Endothelial cell of umbilical vein (primary cell): ENCODE measurements at regions not wholly inside any gene's neighbourhood (a gene's known extent, or its start where the extent isn't known, plus 50 kb on each side); places are given as distances from the start of the nearest gene placed in this dataset.

ENCODE experiments used
- BruUV-seq: library from RNA; stranded (reverse); fragments of 400-500 nt; replicated peaks from 2 replicates; lab custom pipeline; 2021; lab: Mats Ljungman, UMichigan
- CTCF ChIA-PET: fragments of 300-600, 350-600 bp; sonication (Branson Sonifier 250); formaldehyde crosslinking; loops from one replicate; lab custom pipeline; 2021; ENCODE audit warnings: antibody characterized with exemption, inconsistent platforms; lab: Charles Lee
- POLR2A ChIA-PET: fragments of 300-600, 350-600 bp; sonication (Branson Sonifier 250); formaldehyde crosslinking; loops from one replicate; lab custom pipeline; 2021; ENCODE audit warnings: antibody characterized with exemption, inconsistent platforms; lab: Charles Lee
- DNase-seq: peaks from one replicate; pipeline ENCODE4 v3.0.0-alpha.2; 2011; ENCODE audit warnings: low read depth, low spot score
- FAIRE-seq: peaks from 2 replicates; lab custom pipeline; 2011; peaks lifted over from hg19 to GRCh38; lab: Jason Lieb, UNC
- H2AFZ ChIP-seq: 2 replicates; pipeline ENCODE4 v1.6.0; 2012; ENCODE audit warnings: low read depth, low read length, control low read depth, inconsistent platforms
- H3K27ac ChIP-seq: 2 replicates; pipeline ENCODE4 v1.5.1; 2011; ENCODE audit warnings: low read depth, mild to moderate bottlenecking, control low read depth, low read length, moderate library complexity; ENCODE audit not compliant: insufficient read depth
- H3K27me3 ChIP-seq, 2 experiments: 2 replicates each; pipeline versions ENCODE4 v1.6.0 to v1.6.1; 2011; ENCODE audit warnings: low read length in 2 of 2, mixed read lengths in 1 of 2; ENCODE audit not compliant: control insufficient read depth in 2 of 2, insufficient read depth in 2 of 2
- H3K36me3 ChIP-seq, 2 experiments: 2 replicates in 1 of 2; 3 replicates in 1 of 2; pipeline ENCODE4 v1.5.1; 2011; ENCODE audit warnings: low read length in 2 of 2, mild to moderate bottlenecking in 1 of 2, moderate library complexity in 1 of 2; ENCODE audit not compliant: control insufficient read depth in 2 of 2, insufficient read depth in 2 of 2; ENCODE audit errors: extremely low read depth in 1 of 2
- H3K4me1 ChIP-seq: 3 replicates; pipeline ENCODE4 v1.5.1; 2011; ENCODE audit warnings: mild to moderate bottlenecking, low read length; ENCODE audit not compliant: control insufficient read depth, insufficient read depth; ENCODE audit errors: extremely low read depth
- H3K4me2 ChIP-seq: 2 replicates; pipeline ENCODE4 v1.6.1; 2011; ENCODE audit warnings: low read length, control low read depth, mixed read lengths; ENCODE audit not compliant: insufficient read depth
- H3K4me3 ChIP-seq, 3 experiments: fragments of 200-600 bp in 1 of 3; sonication (generic), shearing (Covaris generic) in 1 of 3; replicated peaks in 1 of 3; 2 replicates each; pipeline ENCODE4 v1.5.1; 2011 to 2016; ENCODE audit warnings: control low read depth in 3 of 3, low read length in 3 of 3, mild to moderate bottlenecking in 2 of 3, inconsistent platforms in 1 of 3, low read depth in 1 of 3, moderate library complexity in 1 of 3; ENCODE audit not compliant: insufficient read depth in 1 of 3
- H3K79me2 ChIP-seq: 2 replicates; pipeline ENCODE4 v1.6.0; 2012; ENCODE audit warnings: low read length, inconsistent platforms; ENCODE audit not compliant: control insufficient read depth, insufficient read depth
- H3K9ac ChIP-seq: replicated peaks from 2 replicates; pipeline ENCODE3; 2011; ENCODE audit warnings: low read length, control low read depth; ENCODE audit not compliant: insufficient read depth; ENCODE audit errors: extremely low read depth
- H3K9me1 ChIP-seq: replicated peaks from 3 replicates; pipeline ENCODE4 v1.6.0; 2011; ENCODE audit warnings: mild to moderate bottlenecking, low read length; ENCODE audit not compliant: control insufficient read depth, insufficient read depth; ENCODE audit errors: extremely low read depth
- H3K9me3 ChIP-seq: replicated peaks from 2 replicates; pipeline ENCODE4 v1.5.1; 2012; ENCODE audit warnings: low read length, inconsistent platforms; ENCODE audit not compliant: control insufficient read depth, insufficient read depth
- H4K20me1 ChIP-seq: replicated peaks from 2 replicates; pipeline ENCODE3; 2011; ENCODE audit warnings: mild to moderate bottlenecking, low read length; ENCODE audit not compliant: control insufficient read depth, insufficient read depth; ENCODE audit errors: extremely low read depth
- EZH2 ChIP-seq: IDR thresholded peaks from 2 replicates; pipeline ENCODE4 v1.6.1; 2012; ENCODE audit warnings: borderline replicate concordance, low read depth, mild to moderate bottlenecking, moderate library complexity, low read length, inconsistent platforms; ENCODE audit not compliant: severe bottlenecking
- FOS ChIP-seq: IDR thresholded peaks from 2 replicates; pipeline ENCODE4 v1.6.1; 2011; ENCODE audit warnings: mild to moderate bottlenecking, low read length, moderate library complexity, borderline replicate concordance; ENCODE audit not compliant: insufficient read depth
- GATA2 ChIP-seq: IDR thresholded peaks from 2 replicates; pipeline ENCODE4 v1.7.0; 2011; ENCODE audit warnings: low read depth, mild to moderate bottlenecking, moderate library complexity, mixed read lengths, low read length; ENCODE audit not compliant: insufficient read length, insufficient read depth
- JUN ChIP-seq: IDR thresholded peaks from 2 replicates; pipeline ENCODE4 v1.6.1; 2011; ENCODE audit warnings: borderline replicate concordance, low read depth; ENCODE audit not compliant: insufficient read length, insufficient read depth
- MYC ChIP-seq: IDR thresholded peaks from one replicate; pipeline ENCODE4 v1.6.1; 2011; ENCODE audit warnings: mild to moderate bottlenecking, low read depth, low read length
- POLR2A ChIP-seq: IDR thresholded peaks from 2 replicates; pipeline ENCODE4 v1.6.1; 2012; ENCODE audit warnings: low read depth, mild to moderate bottlenecking, control low read depth, low read length
- POLR2AphosphoS5 ChIP-seq: IDR thresholded peaks from 2 replicates; pipeline ENCODE4 v1.6.1; 2012; ENCODE audit warnings: low read depth, mild to moderate bottlenecking, control low read depth, low read length, moderate library complexity; ENCODE audit not compliant: insufficient read depth
- dilution Hi-C: fragments of 300-500 bp; cut with MboI; formaldehyde crosslinking; loops from one replicate; pipeline ENCODE4 v1.15.0; 2019; ENCODE audit warnings: low sequenced_read_pairs; ENCODE audit not compliant: extremely low pct_ligation_motif_present
- intact Hi-C: fragments of 100-400 bp; cut with micrococcal nuclease; formaldehyde crosslinking; loops from one replicate; pipeline ENCODE4 v1.10.0; 2022
- TF ChIP-seq, protein P1 (sequence below): IDR thresholded peaks from 2 replicates; pipeline ENCODE4 v1.6.1; 2011; ENCODE audit not compliant: insufficient read depth, insufficient read length
- TF ChIP-seq, protein P2 (sequence below), 2 donors: IDR thresholded peaks; 1 replicate in 1 of 2; 2 replicates in 1 of 2; pipeline ENCODE4 v1.5.1; 2011; ENCODE audit warnings: low read length in 2 of 2, mild to moderate bottlenecking in 2 of 2, moderate library complexity in 2 of 2, control low read depth in 1 of 2, inconsistent platforms in 1 of 2, low read depth in 1 of 2; ENCODE audit not compliant: insufficient read depth in 1 of 2; ENCODE audit errors: extremely low read depth in 1 of 2

DNA sequence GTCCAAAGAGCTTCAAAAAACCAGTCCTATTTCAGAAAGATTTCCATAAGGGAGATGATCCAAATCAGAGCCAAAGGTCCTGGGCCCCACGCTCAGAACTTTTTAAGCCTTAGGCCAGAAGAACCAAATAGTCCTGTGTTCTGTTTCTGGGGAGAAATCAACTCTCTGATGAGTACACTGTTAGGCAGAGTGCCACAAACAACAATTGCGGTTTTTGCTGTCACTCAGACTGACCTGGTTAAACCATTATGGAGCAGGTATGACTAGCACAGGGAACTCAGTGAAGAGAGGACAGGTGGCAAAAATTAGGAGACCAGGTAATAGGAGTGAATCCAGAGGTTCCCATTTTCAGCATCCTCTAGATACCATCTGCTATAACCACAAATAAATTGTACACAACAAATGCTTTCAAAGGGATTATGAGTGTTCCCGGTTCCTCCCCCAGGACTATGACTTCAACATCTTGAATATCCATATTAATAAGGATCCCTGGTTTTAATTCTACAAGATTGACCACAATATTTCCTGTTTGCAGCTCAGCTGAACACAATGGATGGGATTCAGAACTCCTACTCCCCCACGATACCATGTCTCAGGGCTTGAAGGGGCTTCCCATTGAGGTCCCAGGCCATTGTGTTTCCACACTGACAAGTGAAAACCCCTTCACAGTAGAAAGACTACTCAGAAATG is 52.1 kb upstream of the FREM1 start:
- Histone ChIP-seq H3K36me3 (no peaks in the 10 kb centered on the region), H3K4me3 (no peak overlapping the region), H3K9me1 (no peaks in the 10 kb centered on the region), H3K4me1 (peaks cover 5% of the 10 kb centered on the region), H3K4me2 (no peak overlapping the region), H2AFZ (no peak overlapping the region), H3K79me2 (no peaks in the 10 kb centered on the region), H4K20me1 (no peaks in the 10 kb centered on the region), H3K9ac (no peak overlapping the region), H3K9me3 (no peaks in the 10 kb centered on the region), H3K27me3 (no peaks in the 10 kb centered on the region), H3K27ac (no peak overlapping the region)
- TF ChIP-seq POLR2AphosphoS5 (no peak), EZH2 (no peak), FOS (no peak), POLR2A (no peak), GATA2 (no peak), JUN (no peak), MYC (no peak)
- TF ChIP-seq, protein P1, sequence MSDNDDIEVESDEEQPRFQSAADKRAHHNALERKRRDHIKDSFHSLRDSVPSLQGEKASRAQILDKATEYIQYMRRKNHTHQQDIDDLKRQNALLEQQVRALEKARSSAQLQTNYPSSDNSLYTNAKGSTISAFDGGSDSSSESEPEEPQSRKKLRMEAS, result no peak
- TF ChIP-seq, protein P2, sequence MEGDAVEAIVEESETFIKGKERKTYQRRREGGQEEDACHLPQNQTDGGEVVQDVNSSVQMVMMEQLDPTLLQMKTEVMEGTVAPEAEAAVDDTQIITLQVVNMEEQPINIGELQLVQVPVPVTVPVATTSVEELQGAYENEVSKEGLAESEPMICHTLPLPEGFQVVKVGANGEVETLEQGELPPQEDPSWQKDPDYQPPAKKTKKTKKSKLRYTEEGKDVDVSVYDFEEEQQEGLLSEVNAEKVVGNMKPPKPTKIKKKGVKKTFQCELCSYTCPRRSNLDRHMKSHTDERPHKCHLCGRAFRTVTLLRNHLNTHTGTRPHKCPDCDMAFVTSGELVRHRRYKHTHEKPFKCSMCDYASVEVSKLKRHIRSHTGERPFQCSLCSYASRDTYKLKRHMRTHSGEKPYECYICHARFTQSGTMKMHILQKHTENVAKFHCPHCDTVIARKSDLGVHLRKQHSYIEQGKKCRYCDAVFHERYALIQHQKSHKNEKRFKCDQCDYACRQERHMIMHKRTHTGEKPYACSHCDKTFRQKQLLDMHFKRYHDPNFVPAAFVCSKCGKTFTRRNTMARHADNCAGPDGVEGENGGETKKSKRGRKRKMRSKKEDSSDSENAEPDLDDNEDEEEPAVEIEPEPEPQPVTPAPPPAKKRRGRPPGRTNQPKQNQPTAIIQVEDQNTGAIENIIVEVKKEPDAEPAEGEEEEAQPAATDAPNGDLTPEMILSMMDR (IDR thresholded peaks at IDR 0.05; ENCODE audit: extremely low read depth in 1 of 2, insufficient read depth in 1 of 2, low read depth in 1 of 2, low read length in 2 of 2), result no peak
- BruUV-seq, result no TSS peak
- DNase-seq (no peak), FAIRE-seq (peak; percentile 31)
- intact Hi-C loops, result no loop called here
- POLR2A ChIA-PET, result no interaction called here
- CTCF ChIA-PET, result no interaction called here
- dilution Hi-C loops, result no loop called here
